ENCODE measurements at regions not wholly inside any gene's neighbourhood (a gene's known extent, or its start where the extent isn't known, plus 50 kb on each side); places are given as distances from the start of the nearest gene placed in this dataset.

DNA sequence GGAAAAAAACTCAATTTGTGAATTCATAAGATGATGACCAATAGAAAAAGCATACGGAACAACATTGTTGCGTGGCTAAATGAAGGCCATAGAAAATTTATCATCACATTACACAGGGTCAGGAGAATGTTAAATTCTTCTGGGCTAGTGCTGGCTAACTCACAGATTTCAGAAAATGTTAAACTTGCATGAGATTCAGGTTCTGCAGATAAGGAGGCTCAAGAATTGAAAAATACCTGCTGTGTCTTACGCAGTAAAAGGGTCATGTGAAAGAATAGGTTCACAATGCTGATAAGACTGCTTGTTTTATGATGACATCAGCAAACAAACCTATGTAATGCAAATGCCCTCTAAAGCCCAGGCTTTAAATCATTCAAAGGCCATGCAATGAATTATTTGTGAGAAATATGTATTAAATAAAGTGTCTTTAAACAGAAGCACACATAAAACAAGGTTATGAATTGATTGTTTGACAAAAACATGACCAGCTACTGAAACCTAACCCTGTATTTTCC, 378.8 kb downstream of the USP25 start:
- TF ChIP-seq CTCF (IDR thresholded peaks at IDR 0.05): no peak

GRCh38 chr21:16113052-16113715, 383.4 kb downstream of the USP25 start:
- no peak for TF ChIP-seq CTCF (IDR thresholded peaks at IDR 0.05)
- H3K36me3 Mint-ChIP-seq (ENCODE audit: low read depth): peaks cover 5% of the 10 kb centered on the region
- peaks cover 34% of the 10 kb centered on the region for H3K4me1 Mint-ChIP-seq (ENCODE audit: low read depth)
- no peak overlapping the region for H3K27ac Mint-ChIP-seq
- H3K27me3 Mint-ChIP-seq (ENCODE audit: insufficient read depth): no peaks in the 10 kb centered on the region
- no peak overlapping the region for H3K4me3 Mint-ChIP-seq
- DNase-seq: no peak
- peaks cover 6% of the 10 kb centered on the region for H3K9me3 Mint-ChIP-seq

More for the DNA sequence above, 378.8 kb downstream of the USP25 start:
- peaks cover 1% of the 10 kb centered on the region; the same call in 1 of the 2 replicates for H3K9me3 Mint-ChIP-seq
- peaks cover 6% of the 10 kb centered on the region; the same call in 1 of the 2 replicates for H3K4me1 Mint-ChIP-seq (ENCODE audit: low read depth)
- H3K27ac Mint-ChIP-seq: no peak overlapping the region
- no peak for DNase-seq
- H3K27me3 Mint-ChIP-seq (ENCODE audit: insufficient read depth): no peaks in the 10 kb centered on the region
- H3K4me3 Mint-ChIP-seq: no peak overlapping the region
- H3K36me3 Mint-ChIP-seq (ENCODE audit: low read depth): peaks cover 5% of the 10 kb centered on the region; the same call in 1 of the 2 replicates

GRCh38 chr21:16115461-16115860, 385.7 kb downstream of the USP25 start:
- no peaks in the 10 kb centered on the region for H3K27me3 Mint-ChIP-seq (ENCODE audit: insufficient read depth)
- TF ChIP-seq CTCF (IDR thresholded peaks at IDR 0.05): no peak
- H3K36me3 Mint-ChIP-seq (ENCODE audit: low read depth): peaks cover 5% of the 10 kb centered on the region
- no peak overlapping the region for H3K4me3 Mint-ChIP-seq
- H3K9me3 Mint-ChIP-seq: peaks cover 6% of the 10 kb centered on the region
- DNase-seq: no peak
- peaks cover 43% of the 10 kb centered on the region for H3K4me1 Mint-ChIP-seq (ENCODE audit: low read depth)
- H3K27ac Mint-ChIP-seq: no peak overlapping the region

DNA sequence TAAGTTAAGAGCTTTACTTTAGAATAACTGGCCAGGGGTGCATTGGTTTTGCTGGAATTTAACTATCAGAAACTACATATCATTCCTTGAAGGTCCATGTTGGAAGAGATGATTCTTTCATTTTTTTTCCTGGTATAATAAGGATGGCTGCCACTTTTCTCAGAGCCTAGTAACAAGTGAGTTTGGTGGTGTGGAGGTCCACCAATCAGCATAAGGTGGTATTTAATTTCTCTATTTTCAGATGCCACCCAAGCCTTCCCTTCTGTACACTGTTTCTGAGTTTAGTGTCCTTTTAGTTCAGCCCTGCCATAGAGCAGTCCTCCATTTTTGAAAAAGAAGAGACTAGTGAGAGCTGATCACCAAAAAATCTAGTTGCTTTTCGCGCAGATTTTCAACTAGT, 386.3 kb downstream of the USP25 start:
- TF ChIP-seq CTCF (IDR thresholded peaks at IDR 0.05): no peak
- peak overlapping the region; percentile 86 for H3K27ac Mint-ChIP-seq
- no peak overlapping the region for H3K4me3 Mint-ChIP-seq
- H3K27me3 Mint-ChIP-seq (ENCODE audit: insufficient read depth): no peaks in the 10 kb centered on the region
- peaks cover 43% of the 10 kb centered on the region for H3K4me1 Mint-ChIP-seq (ENCODE audit: low read depth)
- DNase-seq: no peak
- H3K36me3 Mint-ChIP-seq (ENCODE audit: low read depth): peaks cover 5% of the 10 kb centered on the region
- peaks cover 6% of the 10 kb centered on the region for H3K9me3 Mint-ChIP-seq

DNA sequence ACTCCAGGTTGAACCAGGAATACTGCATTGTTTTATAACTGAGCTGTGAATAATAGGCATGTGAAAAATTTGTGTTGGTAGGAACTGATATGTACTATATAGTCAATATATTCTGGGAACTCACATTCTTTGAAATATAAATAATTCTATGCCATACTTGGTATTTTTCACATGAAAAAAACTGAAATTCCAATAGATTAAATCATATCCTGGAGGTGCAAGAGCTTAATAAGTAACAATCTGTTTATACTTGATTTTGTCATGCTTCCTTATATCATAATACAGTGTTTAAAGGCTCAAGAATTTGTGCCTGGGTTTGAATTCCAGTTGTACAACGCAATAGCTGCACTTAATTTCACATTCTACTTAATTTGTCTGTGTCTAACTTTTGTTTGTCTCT, 387.0 kb downstream of the USP25 start:
- peak overlapping the region; percentile 80 for H3K4me3 Mint-ChIP-seq
- DNase-seq: peak; percentile 52
- H3K27ac Mint-ChIP-seq: peak overlapping the region; percentile 86
- H3K36me3 Mint-ChIP-seq (ENCODE audit: low read depth): peaks cover 5% of the 10 kb centered on the region
- H3K9me3 Mint-ChIP-seq: peaks cover 6% of the 10 kb centered on the region
- peaks cover 43% of the 10 kb centered on the region for H3K4me1 Mint-ChIP-seq (ENCODE audit: low read depth)
- no peaks in the 10 kb centered on the region for H3K27me3 Mint-ChIP-seq (ENCODE audit: insufficient read depth)
- TF ChIP-seq CTCF (IDR thresholded peaks at IDR 0.05): no peak

Measured in HFFc6 (cell line).